ENCODE measurements at regions not wholly inside any gene's neighbourhood (a gene's known extent, or its start where the extent isn't known, plus 50 kb on each side); places are given as distances from the start of the nearest gene placed in this dataset.

- TF ChIP-seq REST (IDR thresholded peaks at IDR 0.05; ENCODE audit: unreplicated experiment) = no peak
These were observed 1182.8 kb downstream of the SORCS1 start (continued) for GRCh38 chr10:105981679-105982078.

DNA sequence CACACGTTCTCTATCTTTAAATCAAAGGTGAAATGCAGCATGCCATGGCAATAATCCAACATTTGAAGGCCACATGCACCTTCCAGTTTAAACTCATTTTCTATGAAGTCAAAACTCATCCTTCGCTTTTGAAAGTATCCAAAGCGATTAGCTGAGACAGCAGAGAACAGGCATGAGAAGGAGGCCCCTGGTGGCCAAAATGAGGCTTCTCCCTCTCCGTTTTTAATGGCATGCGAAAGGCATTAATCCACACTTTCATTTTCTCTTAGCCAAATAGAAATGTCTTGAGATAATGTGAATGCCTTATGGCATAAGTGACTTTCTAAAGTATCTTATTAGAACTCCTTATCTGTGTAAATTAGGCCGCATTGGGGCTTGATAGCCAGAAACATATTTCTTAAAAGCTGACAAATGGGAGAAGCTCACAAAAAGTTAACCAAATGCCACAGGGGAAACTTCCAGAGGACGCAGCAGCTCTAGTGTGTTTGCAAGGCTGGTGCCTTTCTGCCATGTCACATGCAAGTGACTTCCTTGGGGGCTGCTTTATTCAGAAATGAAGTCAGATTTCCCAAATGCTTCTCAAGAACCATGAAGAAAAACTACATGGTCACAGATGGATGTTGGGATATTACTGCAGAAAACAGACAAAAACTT lies 1189.6 kb downstream of the SORCS1 start:
- H3K79me2 ChIP-seq (replicated peaks; ENCODE audit: insufficient read depth) = no peaks in the 10 kb centered on the region
- H3K36me3 Mint-ChIP-seq (ENCODE audit: low read depth) = no peaks in the 10 kb centered on the region
- no peak overlapping the region for H3K27ac ChIP-seq (ENCODE audit: low read depth)
- H3K4me3 Mint-ChIP-seq = no peak overlapping the region
- H3K27me3 Mint-ChIP-seq (ENCODE audit: insufficient read depth, low read depth, poor library complexity) = no peaks in the 10 kb centered on the region
- no peaks in the 10 kb centered on the region for H3K9me2 ChIP-seq (ENCODE audit: insufficient read depth)
- no peak overlapping the region for H3K27ac Mint-ChIP-seq
- no peak overlapping the region for H3K4me2 ChIP-seq
- peaks cover 28% of the 10 kb centered on the region for H3K4me1 Mint-ChIP-seq
- H2AFZ ChIP-seq = peak overlapping the region; percentile 36
- TF ChIP-seq NANOG (IDR thresholded peaks at IDR 0.05; ENCODE audit: borderline replicate concordance) = 0 out of 2 replicates have a peak, but pooled peaks have one; percentile 3
- TF ChIP-seq EZH2 (IDR thresholded peaks at IDR 0.05; ENCODE audit: low read depth, unreplicated experiment) = no peak
- TF ChIP-seq CTCF (conservative IDR thresholded peaks at IDR 0.05; ENCODE audit: low read depth in 2 of 2) = peak; percentile 69 to 84
- ATAC-seq = peak; percentile 87
- no peaks in the 10 kb centered on the region for H3K9me3 Mint-ChIP-seq
- H4K20me1 ChIP-seq (replicated peaks; ENCODE audit: insufficient read depth) = no peaks in the 10 kb centered on the region
- no peaks in the 10 kb centered on the region for H3F3A ChIP-seq (replicated peaks; ENCODE audit: low read depth)
- peak; percentile 75 for DNase-seq (ENCODE audit: low spot score)
- no peak overlapping the region for H3K4me3 ChIP-seq
- peaks cover 18% of the 10 kb centered on the region for H3K4me1 ChIP-seq (ENCODE audit: insufficient read depth)
- no peaks in the 10 kb centered on the region for H3K36me3 ChIP-seq (ENCODE audit: insufficient read depth)
- no peaks in the 10 kb centered on the region for H3K27me3 ChIP-seq (ENCODE audit: insufficient read depth)

DNA sequence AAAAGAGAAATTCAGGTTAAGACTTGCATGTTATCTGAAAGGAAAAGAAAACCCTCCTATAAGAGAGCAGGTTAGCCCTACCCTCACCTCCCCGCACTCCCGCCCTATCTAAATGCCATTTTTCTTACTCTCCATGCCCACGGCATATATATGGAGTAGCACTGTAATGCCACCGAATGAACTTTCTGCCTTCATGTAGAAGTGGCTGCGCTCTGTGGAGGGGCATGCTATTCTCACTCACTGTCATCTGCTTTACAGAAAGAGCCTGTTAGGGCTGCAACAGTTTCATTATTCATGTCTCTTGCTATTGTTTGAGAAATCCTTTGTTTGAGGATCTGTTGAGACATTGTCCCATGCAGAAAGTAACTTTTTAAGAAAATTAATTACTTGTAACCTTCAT lies 1190.6 kb downstream of the SORCS1 start:
- Histone ChIP-seq H4K20me1 (replicated peaks; ENCODE audit: insufficient read depth) (no peaks in the 10 kb centered on the region), H3K4me2 (peak overlapping the region; percentile 18), H3K79me2 (replicated peaks; ENCODE audit: insufficient read depth) (no peaks in the 10 kb centered on the region), H3K4me3 (no peak overlapping the region), H3K36me3 (ENCODE audit: insufficient read depth) (no peaks in the 10 kb centered on the region), H3F3A (replicated peaks; ENCODE audit: low read depth) (no peaks in the 10 kb centered on the region), H2AFZ (peak overlapping the region; percentile 67; the same call in 1 of the 2 replicates), H3K27ac (ENCODE audit: low read depth) (no peak overlapping the region), H3K4me1 (ENCODE audit: insufficient read depth) (peaks cover 18% of the 10 kb centered on the region), H3K27me3 (ENCODE audit: insufficient read depth) (no peaks in the 10 kb centered on the region), H3K9me2 (ENCODE audit: insufficient read depth) (no peaks in the 10 kb centered on the region)
- H3K27me3 Mint-ChIP-seq (ENCODE audit: insufficient read depth, low read depth, poor library complexity) = no peaks in the 10 kb centered on the region
- no peak overlapping the region; the same call in 1 of the 2 replicates for H3K27ac Mint-ChIP-seq
- peak; percentile 78 for ATAC-seq
- H3K4me1 Mint-ChIP-seq = peaks cover 34% of the 10 kb centered on the region
- no peaks in the 10 kb centered on the region for H3K9me3 Mint-ChIP-seq
- no peak for DNase-seq (ENCODE audit: low spot score)
- no peaks in the 10 kb centered on the region for H3K36me3 Mint-ChIP-seq (ENCODE audit: low read depth)
- H3K4me3 Mint-ChIP-seq = no peak overlapping the region
- no peak for TF ChIP-seq EZH2 (IDR thresholded peaks at IDR 0.05; ENCODE audit: low read depth, unreplicated experiment)
- no peak for TF ChIP-seq ZNF331 (CRISPR knock-in tag; IDR thresholded peaks at IDR 0.05; ENCODE audit: low read depth)
- TF ChIP-seq CREB1 (CRISPR knock-in tag; IDR thresholded peaks at IDR 0.05; ENCODE audit: low read depth) = no peak
- TF ChIP-seq REST (IDR thresholded peaks at IDR 0.05; ENCODE audit: unreplicated experiment) = no peak
- TF ChIP-seq POLR2AphosphoS5 (IDR thresholded peaks at IDR 0.05; ENCODE audit: low read depth) = no peak
- TF ChIP-seq, protein P1, sequence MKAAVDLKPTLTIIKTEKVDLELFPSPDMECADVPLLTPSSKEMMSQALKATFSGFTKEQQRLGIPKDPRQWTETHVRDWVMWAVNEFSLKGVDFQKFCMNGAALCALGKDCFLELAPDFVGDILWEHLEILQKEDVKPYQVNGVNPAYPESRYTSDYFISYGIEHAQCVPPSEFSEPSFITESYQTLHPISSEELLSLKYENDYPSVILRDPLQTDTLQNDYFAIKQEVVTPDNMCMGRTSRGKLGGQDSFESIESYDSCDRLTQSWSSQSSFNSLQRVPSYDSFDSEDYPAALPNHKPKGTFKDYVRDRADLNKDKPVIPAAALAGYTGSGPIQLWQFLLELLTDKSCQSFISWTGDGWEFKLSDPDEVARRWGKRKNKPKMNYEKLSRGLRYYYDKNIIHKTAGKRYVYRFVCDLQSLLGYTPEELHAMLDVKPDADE (IDR thresholded peaks at IDR 0.05) = no peak
- TF ChIP-seq NANOG (IDR thresholded peaks at IDR 0.05; ENCODE audit: borderline replicate concordance) = no peak
- no peak for TF ChIP-seq ZNF114 (CRISPR knock-in tag; IDR thresholded peaks at IDR 0.05)
- TF ChIP-seq JUNB (IDR thresholded peaks at IDR 0.05; ENCODE audit: unreplicated experiment) = no peak
- TF ChIP-seq EZH2phosphoT487 (IDR thresholded peaks at IDR 0.05; ENCODE audit: unreplicated experiment) = no peak

Measured in GM23338 (cell line).